ENCODE measurements at regions not wholly inside any gene's neighbourhood (a gene's known extent, or its start where the extent isn't known, plus 50 kb on each side); places are given as distances from the start of the nearest gene placed in this dataset.

- H3K9me3 ChIP-seq (ENCODE audit: control insufficient read depth, insufficient read depth, low read depth, low read length) = no peaks in the 10 kb centered on the region
- DNase-seq (ENCODE audit: low read depth in 2 of 2) = no peak
- no peaks in the 10 kb centered on the region for H3K79me2 ChIP-seq (ENCODE audit: control insufficient read depth, insufficient read depth, low read length)
- no peak overlapping the region for H3K4me2 ChIP-seq (ENCODE audit: extremely low read depth, insufficient read depth, low read length)
- no peak overlapping the region for H3K4me3 ChIP-seq (replicated peaks in 1 of 4; ENCODE audit: control extremely low read depth in 1 of 4, insufficient read depth in 1 of 4, low read depth in 3 of 4, low read length in 4 of 4)
- TF ChIP-seq CTCF (conservative IDR thresholded peaks at IDR 0.05 in 1 of 2, IDR thresholded peaks at IDR 0.05 in 1 of 2; ENCODE audit: low read depth in 1 of 2, low read length in 2 of 2) = no peak
- no peak for TF ChIP-seq EZH2 (IDR thresholded peaks at IDR 0.05; ENCODE audit: low read length, missing control alignments)
- no peak overlapping the region for H3K9ac ChIP-seq (ENCODE audit: insufficient read depth, low read length)
- H3K36me3 ChIP-seq (ENCODE audit: control insufficient read depth, insufficient read depth, low read length) = no peaks in the 10 kb centered on the region
- H3K4me1 ChIP-seq (ENCODE audit: control insufficient read depth, extremely low read depth, insufficient read depth, low read length) = no peaks in the 10 kb centered on the region
- H3K27me3 ChIP-seq (ENCODE audit: control insufficient read depth, insufficient read depth, low read length) = no peaks in the 10 kb centered on the region
- no peak overlapping the region for H3K27ac ChIP-seq (ENCODE audit: insufficient read depth, low read length)
- H4K20me1 ChIP-seq (ENCODE audit: control insufficient read depth, extremely low read depth, insufficient read depth, low read length) = no peaks in the 10 kb centered on the region
- H2AFZ ChIP-seq (ENCODE audit: low read length) = no peak overlapping the region
Observed at GRCh38 chr11:104738208-104738607, 160.1 kb downstream of the CASP12 start.

- no peak overlapping the region for H3K27ac ChIP-seq (ENCODE audit: insufficient read depth, low read length)
- peak overlapping the region; percentile 16 for H3K9ac ChIP-seq (ENCODE audit: insufficient read depth, low read length)
- H4K20me1 ChIP-seq (ENCODE audit: control insufficient read depth, extremely low read depth, insufficient read depth, low read length) = no peaks in the 10 kb centered on the region
- no peaks in the 10 kb centered on the region for H3K79me2 ChIP-seq (ENCODE audit: control insufficient read depth, insufficient read depth, low read length)
- H2AFZ ChIP-seq (ENCODE audit: low read length) = no peak overlapping the region
- H3K36me3 ChIP-seq (ENCODE audit: control insufficient read depth, insufficient read depth, low read length) = no peaks in the 10 kb centered on the region
- TF ChIP-seq EZH2 (IDR thresholded peaks at IDR 0.05; ENCODE audit: low read length, missing control alignments) = no peak
- TF ChIP-seq CTCF (conservative IDR thresholded peaks at IDR 0.05 in 1 of 2, IDR thresholded peaks at IDR 0.05 in 1 of 2; ENCODE audit: low read depth in 1 of 2, low read length in 2 of 2) = no peak
- no peak overlapping the region for H3K4me3 ChIP-seq (replicated peaks in 1 of 4; ENCODE audit: control extremely low read depth in 1 of 4, insufficient read depth in 1 of 4, low read depth in 3 of 4, low read length in 4 of 4)
- no peaks in the 10 kb centered on the region for H3K27me3 ChIP-seq (ENCODE audit: control insufficient read depth, insufficient read depth, low read length)
- H3K4me1 ChIP-seq (ENCODE audit: control insufficient read depth, extremely low read depth, insufficient read depth, low read length) = no peaks in the 10 kb centered on the region
- DNase-seq (ENCODE audit: low read depth in 2 of 2) = no peak
- H3K4me2 ChIP-seq (ENCODE audit: extremely low read depth, insufficient read depth, low read length) = no peak overlapping the region
- no peaks in the 10 kb centered on the region for H3K9me3 ChIP-seq (ENCODE audit: control insufficient read depth, insufficient read depth, low read depth, low read length)
Observed at GRCh38 chr11:104736502-104736901, 161.8 kb downstream of the CASP12 start.

GRCh38 chr11:104734998-104735397, 163.3 kb downstream of the CASP12 start:
- no peaks in the 10 kb centered on the region for H3K36me3 ChIP-seq (ENCODE audit: control insufficient read depth, insufficient read depth, low read length)
- H3K9me3 ChIP-seq (ENCODE audit: control insufficient read depth, insufficient read depth, low read depth, low read length) = no peaks in the 10 kb centered on the region
- no peak overlapping the region for H3K4me3 ChIP-seq (replicated peaks in 1 of 4; ENCODE audit: control extremely low read depth in 1 of 4, insufficient read depth in 1 of 4, low read depth in 3 of 4, low read length in 4 of 4)
- DNase-seq (ENCODE audit: low read depth in 2 of 2) = no peak
- H3K9ac ChIP-seq (ENCODE audit: insufficient read depth, low read length) = no peak overlapping the region
- no peaks in the 10 kb centered on the region for H3K27me3 ChIP-seq (ENCODE audit: control insufficient read depth, insufficient read depth, low read length)
- H3K27ac ChIP-seq (ENCODE audit: insufficient read depth, low read length) = no peak overlapping the region
- TF ChIP-seq EZH2 (IDR thresholded peaks at IDR 0.05; ENCODE audit: low read length, missing control alignments) (no peak), CTCF (conservative IDR thresholded peaks at IDR 0.05 in 1 of 2, IDR thresholded peaks at IDR 0.05 in 1 of 2; ENCODE audit: low read depth in 1 of 2, low read length in 2 of 2) (no peak)
- no peaks in the 10 kb centered on the region for H3K79me2 ChIP-seq (ENCODE audit: control insufficient read depth, insufficient read depth, low read length)
- H2AFZ ChIP-seq (ENCODE audit: low read length) = no peak overlapping the region
- no peaks in the 10 kb centered on the region for H3K4me1 ChIP-seq (ENCODE audit: control insufficient read depth, extremely low read depth, insufficient read depth, low read length)
- no peak overlapping the region for H3K4me2 ChIP-seq (ENCODE audit: extremely low read depth, insufficient read depth, low read length)
- no peaks in the 10 kb centered on the region for H4K20me1 ChIP-seq (ENCODE audit: control insufficient read depth, extremely low read depth, insufficient read depth, low read length)
